ENCODE measurements at regions not wholly inside any gene's neighbourhood (a gene's known extent, or its start where the extent isn't known, plus 50 kb on each side); places are given as distances from the start of the nearest gene placed in this dataset.

- DNase-seq = no peak
Observed at GRCh38 chr4:73001885-73002284, 67.6 kb downstream of the COX18 start.

GRCh38 chr4:72997409-72997808 lies 72.1 kb downstream of the COX18 start:
- no peak for DNase-seq

GRCh38 chr4:72994670-72995069 lies 74.8 kb downstream of the COX18 start:
- no peak for DNase-seq

- no peak for DNase-seq
Observed at GRCh38 chr4:72993876-72994275, 75.6 kb downstream of the COX18 start.

- DNase-seq = no peak
Observed at GRCh38 chr4:72991873-72992272, 77.6 kb downstream of the COX18 start.

- no peak for DNase-seq
Observed at GRCh38 chr4:72987741-72988729, 81.5 kb downstream of the COX18 start.

- DNase-seq = no peak
Observed at GRCh38 chr4:72984351-72984750, 85.2 kb downstream of the COX18 start.

GRCh38 chr4:72983709-72984108 lies 85.8 kb downstream of the COX18 start:
- DNase-seq = no peak

GRCh38 chr4:72977936-72978485 lies 91.5 kb downstream of the COX18 start:
- no peak for DNase-seq

GRCh38 chr4:72975488-72975784 lies 94.1 kb downstream of the COX18 start:
- no peak for DNase-seq

GRCh38 chr4:72974694-72975487 lies 94.6 kb downstream of the COX18 start:
- peak; percentile 22 to 31 for DNase-seq

GRCh38 chr4:72971572-72971971 lies 97.9 kb downstream of the COX18 start:
- DNase-seq = no peak

- no peak for DNase-seq
Observed at GRCh38 chr4:72970756-72971155, 98.8 kb downstream of the COX18 start.

- DNase-seq = no peak
Observed at GRCh38 chr4:72969976-72970375, 99.5 kb downstream of the COX18 start.

GRCh38 chr4:72966652-72967051 lies 102.9 kb downstream of the COX18 start:
- no peak for DNase-seq

GRCh38 chr4:72959411-72959810 lies 110.1 kb downstream of the COX18 start:
- no peak for DNase-seq

GRCh38 chr4:72954811-72955210 lies 114.7 kb downstream of the COX18 start:
- no peak for DNase-seq

GRCh38 chr4:72953571-72953970 lies 115.9 kb downstream of the COX18 start:
- DNase-seq = no peak

- DNase-seq = no peak
Observed at GRCh38 chr4:72951628-72952027, 117.9 kb downstream of the COX18 start.

GRCh38 chr4:72951147-72951546 lies 118.4 kb downstream of the COX18 start:
- no peak for DNase-seq

- no peak for DNase-seq
Observed at GRCh38 chr4:72948080-72948479, 121.4 kb downstream of the COX18 start.

GRCh38 chr4:72945719-72946336 lies 123.7 kb downstream of the COX18 start:
- no peak for DNase-seq

GRCh38 chr4:72942565-72942964 lies 127.0 kb downstream of the COX18 start:
- no peak for DNase-seq
